ENCODE measurements at regions not wholly inside any gene's neighbourhood (a gene's known extent, or its start where the extent isn't known, plus 50 kb on each side); places are given as distances from the start of the nearest gene placed in this dataset.

DNA sequence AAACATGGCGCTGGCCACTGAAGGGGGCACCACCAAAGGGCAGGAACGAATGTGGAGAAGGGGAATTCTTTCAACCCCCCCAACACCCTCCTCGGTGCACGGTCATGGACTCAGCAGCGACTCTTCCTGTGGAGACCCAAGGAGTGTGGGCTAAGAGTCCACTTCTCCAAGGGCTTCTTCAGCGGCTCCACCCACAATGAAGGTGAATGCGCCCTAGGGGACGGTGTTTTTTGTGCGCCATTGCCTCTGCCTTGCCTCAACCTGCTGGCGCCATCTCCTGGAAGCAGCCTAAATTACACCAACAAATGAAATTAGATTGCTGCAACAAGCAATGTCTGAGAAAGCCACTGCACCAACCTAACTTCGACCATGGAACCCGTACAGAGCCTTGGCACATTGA, 169.2 kb upstream of the MAGEB18 start:
- H3K4me1 Mint-ChIP-seq (ENCODE audit: insufficient read depth, unreplicated experiment) = no peaks in the 10 kb centered on the region
- H3K27ac Mint-ChIP-seq (ENCODE audit: low read depth, unreplicated experiment) = no peak overlapping the region
- CTCF ChIA-PET = interaction anchor here (0.6 to 1.3 kb wide), 5 partner anchors 9 to 765 kb away, joined by 3 to 5 read pairs (median 4); no protein-coding TSS in a partner anchor
- peaks cover 16% of the 10 kb centered on the region for H3K9me3 Mint-ChIP-seq (ENCODE audit: unreplicated experiment)
- peaks cover 4% of the 10 kb centered on the region for H3K36me3 Mint-ChIP-seq (ENCODE audit: insufficient read depth, unreplicated experiment)
- TF ChIP-seq, protein P1, sequence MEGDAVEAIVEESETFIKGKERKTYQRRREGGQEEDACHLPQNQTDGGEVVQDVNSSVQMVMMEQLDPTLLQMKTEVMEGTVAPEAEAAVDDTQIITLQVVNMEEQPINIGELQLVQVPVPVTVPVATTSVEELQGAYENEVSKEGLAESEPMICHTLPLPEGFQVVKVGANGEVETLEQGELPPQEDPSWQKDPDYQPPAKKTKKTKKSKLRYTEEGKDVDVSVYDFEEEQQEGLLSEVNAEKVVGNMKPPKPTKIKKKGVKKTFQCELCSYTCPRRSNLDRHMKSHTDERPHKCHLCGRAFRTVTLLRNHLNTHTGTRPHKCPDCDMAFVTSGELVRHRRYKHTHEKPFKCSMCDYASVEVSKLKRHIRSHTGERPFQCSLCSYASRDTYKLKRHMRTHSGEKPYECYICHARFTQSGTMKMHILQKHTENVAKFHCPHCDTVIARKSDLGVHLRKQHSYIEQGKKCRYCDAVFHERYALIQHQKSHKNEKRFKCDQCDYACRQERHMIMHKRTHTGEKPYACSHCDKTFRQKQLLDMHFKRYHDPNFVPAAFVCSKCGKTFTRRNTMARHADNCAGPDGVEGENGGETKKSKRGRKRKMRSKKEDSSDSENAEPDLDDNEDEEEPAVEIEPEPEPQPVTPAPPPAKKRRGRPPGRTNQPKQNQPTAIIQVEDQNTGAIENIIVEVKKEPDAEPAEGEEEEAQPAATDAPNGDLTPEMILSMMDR (IDR thresholded peaks at IDR 0.05; ENCODE audit: unreplicated experiment) = peak; percentile 39
- no TSS peak for BruUV-seq (replicated peaks)
- H3K4me3 Mint-ChIP-seq (ENCODE audit: unreplicated experiment) = no peak overlapping the region
- DNase-seq (ENCODE audit: unreplicated experiment) = peak; percentile 35
- intact Hi-C loops (cut with micrococcal nuclease) = loop anchor here (1.0 to 10.0 kb wide), 3 partner anchors 114 to 447 kb away; no protein-coding TSS in a partner anchor
- H3K27me3 Mint-ChIP-seq (ENCODE audit: insufficient read depth, unreplicated experiment) = no peaks in the 10 kb centered on the region
- POLR2A ChIA-PET = no interaction called here

DNA sequence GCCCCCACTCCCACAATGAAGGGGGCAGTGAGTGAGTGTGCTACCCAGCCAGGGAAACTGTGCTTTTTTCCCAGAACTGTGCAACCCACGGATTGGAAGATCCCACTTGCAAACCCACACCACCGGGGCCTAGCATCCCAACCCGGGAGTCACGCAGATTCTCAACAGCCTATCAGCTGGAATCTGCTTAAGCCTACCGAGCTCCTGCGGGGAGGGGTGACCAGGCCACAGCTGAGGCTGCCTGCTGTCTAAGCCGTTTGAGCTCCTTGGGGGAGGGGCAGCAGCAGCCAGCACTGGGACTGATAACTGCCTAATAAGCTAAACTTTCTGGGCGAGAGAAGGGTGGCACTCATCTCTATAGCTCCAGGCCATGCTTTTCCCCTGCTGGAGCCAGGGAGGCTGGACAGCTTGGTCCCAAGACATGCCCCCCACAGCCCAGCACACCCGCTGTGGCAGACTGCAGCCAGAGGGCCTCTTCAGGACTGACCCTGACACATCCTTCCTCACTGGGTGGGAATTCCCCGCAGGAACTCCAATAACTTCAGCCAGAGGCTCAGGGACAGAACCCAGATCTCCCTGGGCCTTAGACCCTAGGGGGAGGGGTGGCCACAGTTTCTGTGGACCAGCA, 161.3 kb upstream of the MAGEB18 start:
- no peak for DNase-seq (ENCODE audit: unreplicated experiment)
- no peak overlapping the region for H3K4me3 Mint-ChIP-seq (ENCODE audit: unreplicated experiment)
- TF ChIP-seq, protein P1 (IDR thresholded peaks at IDR 0.05; ENCODE audit: unreplicated experiment) = no peak
- no peak overlapping the region for H3K27ac Mint-ChIP-seq (ENCODE audit: low read depth, unreplicated experiment)
- no peaks in the 10 kb centered on the region for H3K27me3 Mint-ChIP-seq (ENCODE audit: insufficient read depth, unreplicated experiment)
- no TSS peak for BruUV-seq (replicated peaks)
- POLR2A ChIA-PET = no interaction called here
- H3K4me1 Mint-ChIP-seq (ENCODE audit: insufficient read depth, unreplicated experiment) = no peaks in the 10 kb centered on the region
- H3K9me3 Mint-ChIP-seq (ENCODE audit: unreplicated experiment) = peaks cover 41% of the 10 kb centered on the region
- H3K36me3 Mint-ChIP-seq (ENCODE audit: insufficient read depth, unreplicated experiment) = no peaks in the 10 kb centered on the region
- CTCF ChIA-PET = interaction anchor here (0.6 kb wide), 1 partner anchor 962 kb away, joined by 4 read pairs; no protein-coding TSS in a partner anchor
- intact Hi-C loops (cut with micrococcal nuclease) = no loop called here

DNA sequence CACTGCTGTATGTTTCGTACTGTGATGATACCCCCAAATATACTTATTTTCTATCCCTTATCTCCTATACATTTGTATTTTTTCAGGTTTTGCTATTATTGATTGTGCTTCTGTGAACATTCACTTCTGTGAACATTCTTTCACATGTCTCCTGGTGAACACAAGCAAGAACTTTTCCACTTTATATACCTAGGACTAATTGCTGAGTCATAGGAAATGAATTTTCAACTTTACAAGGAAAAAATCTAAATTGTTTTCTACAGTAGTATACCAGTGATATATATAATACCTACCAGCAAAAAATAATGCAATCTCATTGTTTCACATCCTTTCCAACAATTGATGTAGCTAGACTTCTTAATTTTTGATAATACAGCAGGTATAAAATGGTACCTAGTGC, 139.5 kb upstream of the MAGEB18 start:
- TF ChIP-seq, protein P1 (IDR thresholded peaks at IDR 0.05; ENCODE audit: unreplicated experiment) = no peak
- no TSS peak for BruUV-seq (replicated peaks)

DNA sequence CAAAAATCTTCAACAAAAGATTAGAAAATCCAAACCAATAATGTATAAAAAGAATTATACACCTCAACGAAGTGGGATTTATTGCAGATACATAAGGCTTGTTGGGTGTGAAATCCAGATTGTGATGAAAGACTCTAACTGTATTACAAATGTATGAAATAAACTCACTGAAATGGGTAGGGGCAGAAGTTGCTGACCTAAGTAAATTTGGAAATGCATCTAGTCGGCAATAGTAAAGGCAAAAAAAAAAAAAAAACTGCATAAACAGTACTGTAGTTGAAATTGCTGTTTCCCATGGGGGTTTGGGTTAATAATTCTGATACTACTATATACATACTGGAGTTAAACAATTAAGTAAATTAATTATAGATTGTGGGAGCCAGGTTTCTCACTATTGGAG, 130.7 kb upstream of the MAGEB18 start:
- peaks cover 25% of the 10 kb centered on the region for H3K9me3 Mint-ChIP-seq (ENCODE audit: unreplicated experiment)
- H3K36me3 Mint-ChIP-seq (ENCODE audit: insufficient read depth, unreplicated experiment) = no peaks in the 10 kb centered on the region
- H3K4me3 Mint-ChIP-seq (ENCODE audit: unreplicated experiment) = no peak overlapping the region
- no peak overlapping the region for H3K27ac Mint-ChIP-seq (ENCODE audit: low read depth, unreplicated experiment)
- no peaks in the 10 kb centered on the region for H3K27me3 Mint-ChIP-seq (ENCODE audit: insufficient read depth, unreplicated experiment)
- intact Hi-C loops (cut with micrococcal nuclease) = no loop called here
- TF ChIP-seq, protein P1 (IDR thresholded peaks at IDR 0.05; ENCODE audit: unreplicated experiment) = no peak
- CTCF ChIA-PET = no interaction called here
- POLR2A ChIA-PET = no interaction called here
- no peak for DNase-seq (ENCODE audit: unreplicated experiment)
- no peaks in the 10 kb centered on the region for H3K4me1 Mint-ChIP-seq (ENCODE audit: insufficient read depth, unreplicated experiment)
- BruUV-seq (replicated peaks) = no TSS peak

More for the DNA sequence above, 139.5 kb upstream of the MAGEB18 start:
- CTCF ChIA-PET = no interaction called here
- peaks cover 8% of the 10 kb centered on the region for H3K9me3 Mint-ChIP-seq (ENCODE audit: unreplicated experiment)
- no peaks in the 10 kb centered on the region for H3K27me3 Mint-ChIP-seq (ENCODE audit: insufficient read depth, unreplicated experiment)
- H3K36me3 Mint-ChIP-seq (ENCODE audit: insufficient read depth, unreplicated experiment) = no peaks in the 10 kb centered on the region
- no peak for DNase-seq (ENCODE audit: unreplicated experiment)
- peaks cover 5% of the 10 kb centered on the region for H3K4me1 Mint-ChIP-seq (ENCODE audit: insufficient read depth, unreplicated experiment)
- no peak overlapping the region for H3K27ac Mint-ChIP-seq (ENCODE audit: low read depth, unreplicated experiment)
- intact Hi-C loops (cut with micrococcal nuclease) = no loop called here
- H3K4me3 Mint-ChIP-seq (ENCODE audit: unreplicated experiment) = no peak overlapping the region
- POLR2A ChIA-PET = no interaction called here

Measured in MCF 10A (cell line).